HG03064 (cell line): ENCODE measurements at regions not wholly inside any gene's neighbourhood (a gene's known extent, or its start where the extent isn't known, plus 50 kb on each side); places are given as distances from the start of the nearest gene placed in this dataset.

Experiments
- ATAC-seq: cut with Tn5 transposase; IDR thresholded peaks from one replicate; pipeline ENCODE4 v1.9.1; 2021; ENCODE audit warnings: low read depth; ENCODE audit not compliant: unreplicated experiment

GRCh38 chr11:11141065-11141464 lies 212.0 kb downstream of the CSNK2A3 start:
- ATAC-seq, result no peak

GRCh38 chr11:11140510-11140909 lies 212.5 kb downstream of the CSNK2A3 start:
- no peak for ATAC-seq

- no peak for ATAC-seq
These were observed 215.7 kb downstream of the CSNK2A3 start for GRCh38 chr11:11137339-11137738.

- ATAC-seq, result no peak
These were observed 217.1 kb downstream of the CSNK2A3 start for GRCh38 chr11:11135820-11136476.

- ATAC-seq, result no peak
These were observed 223.9 kb downstream of the CSNK2A3 start for GRCh38 chr11:11129118-11129517.

GRCh38 chr11:11125618-11126017 lies 227.4 kb downstream of the CSNK2A3 start:
- ATAC-seq, result no peak

GRCh38 chr11:11122749-11123148 lies 230.3 kb downstream of the CSNK2A3 start:
- ATAC-seq, result no peak

GRCh38 chr11:11119917-11120316 lies 233.1 kb downstream of the CSNK2A3 start:
- no peak for ATAC-seq

- no peak for ATAC-seq
These were observed 235.3 kb downstream of the CSNK2A3 start for GRCh38 chr11:11117730-11118129.

GRCh38 chr11:11115475-11115874 lies 237.6 kb downstream of the CSNK2A3 start:
- ATAC-seq, result no peak

- no peak for ATAC-seq
These were observed 239.4 kb downstream of the CSNK2A3 start for GRCh38 chr11:11113626-11114025.

- ATAC-seq, result no peak
These were observed 245.0 kb downstream of the CSNK2A3 start for GRCh38 chr11:11108026-11108425.

GRCh38 chr11:11107076-11107723 lies 245.8 kb downstream of the CSNK2A3 start:
- no peak for ATAC-seq

GRCh38 chr11:11105361-11105760 lies 247.5 kb upstream of the ZBED5 start:
- ATAC-seq, result no peak

GRCh38 chr11:11095831-11096723 lies 238.2 kb upstream of the ZBED5 start:
- ATAC-seq, result no peak

GRCh38 chr11:11090495-11090894 lies 232.6 kb upstream of the ZBED5 start:
- ATAC-seq, result no peak

GRCh38 chr11:11089805-11090204 lies 232.0 kb upstream of the ZBED5 start:
- ATAC-seq, result peak; percentile 78

- ATAC-seq, result no peak
These were observed 229.1 kb upstream of the ZBED5 start for GRCh38 chr11:11086979-11087378.

- no peak for ATAC-seq
These were observed 227.7 kb upstream of the ZBED5 start for GRCh38 chr11:11085580-11085979.

- ATAC-seq, result no peak
These were observed 226.5 kb upstream of the ZBED5 start for GRCh38 chr11:11084337-11084736.

- no peak for ATAC-seq
These were observed 225.6 kb upstream of the ZBED5 start for GRCh38 chr11:11083441-11083840.
